ENCODE measurements at regions not wholly inside any gene's neighbourhood (a gene's known extent, or its start where the extent isn't known, plus 50 kb on each side); places are given as distances from the start of the nearest gene placed in this dataset.
"Not testable (repeated sequence)": the region's sequence is repeated elsewhere in the genome, so short reads cannot be mapped to it uniquely, and the experiment has no call there.

DNA sequence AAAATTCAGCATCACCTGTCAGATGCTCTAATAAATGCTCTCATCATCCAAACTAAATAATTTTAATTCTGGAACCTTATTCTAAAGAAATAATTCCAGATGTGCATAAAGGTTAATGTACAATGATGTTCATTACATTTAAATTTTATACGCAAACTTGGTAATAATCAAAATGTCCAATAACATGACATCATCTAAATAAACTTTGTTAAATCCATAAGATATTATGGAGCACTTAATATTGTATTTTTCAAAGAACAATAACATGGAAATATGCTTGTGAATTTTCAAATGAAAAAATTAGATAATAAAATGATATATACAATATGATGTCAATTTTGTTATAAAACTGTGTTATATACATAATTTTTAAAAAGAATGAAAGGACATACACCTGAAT is 92.1 kb upstream of the ZCCHC13 start:
- no peaks in the 10 kb centered on the region for H3K9me3 ChIP-seq
- no peaks in the 10 kb centered on the region for H3K36me3 ChIP-seq
- TF ChIP-seq POLR2AphosphoS5 (IDR thresholded peaks at IDR 0.05) (no peak), POLR2A (IDR thresholded peaks at IDR 0.05) (no peak)
- TF ChIP-seq, protein P1, sequence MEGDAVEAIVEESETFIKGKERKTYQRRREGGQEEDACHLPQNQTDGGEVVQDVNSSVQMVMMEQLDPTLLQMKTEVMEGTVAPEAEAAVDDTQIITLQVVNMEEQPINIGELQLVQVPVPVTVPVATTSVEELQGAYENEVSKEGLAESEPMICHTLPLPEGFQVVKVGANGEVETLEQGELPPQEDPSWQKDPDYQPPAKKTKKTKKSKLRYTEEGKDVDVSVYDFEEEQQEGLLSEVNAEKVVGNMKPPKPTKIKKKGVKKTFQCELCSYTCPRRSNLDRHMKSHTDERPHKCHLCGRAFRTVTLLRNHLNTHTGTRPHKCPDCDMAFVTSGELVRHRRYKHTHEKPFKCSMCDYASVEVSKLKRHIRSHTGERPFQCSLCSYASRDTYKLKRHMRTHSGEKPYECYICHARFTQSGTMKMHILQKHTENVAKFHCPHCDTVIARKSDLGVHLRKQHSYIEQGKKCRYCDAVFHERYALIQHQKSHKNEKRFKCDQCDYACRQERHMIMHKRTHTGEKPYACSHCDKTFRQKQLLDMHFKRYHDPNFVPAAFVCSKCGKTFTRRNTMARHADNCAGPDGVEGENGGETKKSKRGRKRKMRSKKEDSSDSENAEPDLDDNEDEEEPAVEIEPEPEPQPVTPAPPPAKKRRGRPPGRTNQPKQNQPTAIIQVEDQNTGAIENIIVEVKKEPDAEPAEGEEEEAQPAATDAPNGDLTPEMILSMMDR (IDR thresholded peaks at IDR 0.05), result no peak
- H3K4me1 ChIP-seq (replicated peaks), result no peaks in the 10 kb centered on the region
- whole genome bisulfite sequencing, result 100% methylated on average over 1 of the region's 1 CpG
- H3K4me3 ChIP-seq, result no peak overlapping the region
- no peak overlapping the region for H3K27ac ChIP-seq
- H3K27me3 ChIP-seq (replicated peaks; ENCODE audit: insufficient read depth), result no peaks in the 10 kb centered on the region
- intact Hi-C loops (cut with DNase I), result no loop called here
- no peak for DNase-seq (ENCODE audit: low spot score)

DNA sequence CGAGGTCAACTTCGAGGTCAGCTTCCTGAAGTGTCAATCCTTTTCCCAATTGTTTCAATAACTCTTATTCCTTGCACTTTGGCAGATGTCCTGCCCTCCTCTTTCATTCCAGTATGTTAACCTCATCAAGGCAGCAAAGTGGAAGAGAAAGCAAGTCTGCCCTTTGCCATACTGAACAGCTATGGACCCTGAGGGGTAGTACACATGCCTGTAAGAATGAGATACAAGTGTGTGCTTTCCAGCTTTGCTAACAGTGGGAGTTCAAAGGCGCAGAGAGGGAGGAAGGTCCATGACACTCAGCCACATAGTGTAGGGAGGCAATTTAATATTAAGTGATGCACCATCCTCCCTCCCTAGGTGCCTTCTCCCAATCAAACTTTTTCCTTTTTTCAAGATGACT is 96.4 kb upstream of the ZCCHC13 start:
- Histone ChIP-seq H3K36me3 (no peaks in the 10 kb centered on the region), H3K9me3 (no peaks in the 10 kb centered on the region), H3K27ac (no peak overlapping the region), H3K4me1 (replicated peaks) (no peaks in the 10 kb centered on the region), H3K4me3 (no peak overlapping the region), H3K27me3 (replicated peaks; ENCODE audit: insufficient read depth) (no peaks in the 10 kb centered on the region)
- TF ChIP-seq POLR2A (IDR thresholded peaks at IDR 0.05) (no peak), POLR2AphosphoS5 (IDR thresholded peaks at IDR 0.05) (no peak)
- intact Hi-C loops (cut with DNase I), result no loop called here
- DNase-seq (ENCODE audit: low spot score), result no peak
- WGBS, result 94% methylated on average over 3 of the region's 3 CpGs

DNA sequence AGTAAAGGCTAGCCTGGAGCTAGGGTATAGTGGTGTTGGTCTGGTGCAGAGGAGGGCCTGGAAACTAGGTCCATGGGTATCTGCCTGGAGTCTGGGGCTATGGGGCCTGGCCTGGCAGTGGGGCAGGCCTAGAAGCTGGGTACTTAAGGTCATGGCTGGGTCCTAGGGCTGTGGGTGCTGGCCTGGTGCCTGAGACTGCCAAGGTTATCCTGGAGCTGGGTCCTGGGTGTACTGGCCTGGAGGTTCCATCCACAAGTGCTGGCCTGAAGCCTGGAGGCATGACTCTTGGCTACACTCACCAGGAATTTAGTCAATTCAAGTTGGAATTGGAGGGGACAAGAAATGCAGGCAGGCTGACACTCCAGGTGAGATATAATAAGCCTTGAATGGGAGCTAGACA is 108.4 kb upstream of the ZCCHC13 start:
- H3K36me3 ChIP-seq, result no peaks in the 10 kb centered on the region
- H3K9me3 ChIP-seq, result no peaks in the 10 kb centered on the region
- intact Hi-C loops (cut with DNase I), result no loop called here
- TF ChIP-seq, protein P1 (IDR thresholded peaks at IDR 0.05), result no peak
- no peak for TF ChIP-seq POLR2A (IDR thresholded peaks at IDR 0.05)
- no peak for TF ChIP-seq POLR2AphosphoS5 (IDR thresholded peaks at IDR 0.05)
- no peaks in the 10 kb centered on the region for H3K27me3 ChIP-seq (replicated peaks; ENCODE audit: insufficient read depth)
- no peaks in the 10 kb centered on the region for H3K4me1 ChIP-seq (replicated peaks)
- DNase-seq (ENCODE audit: low spot score), result no peak
- H3K4me3 ChIP-seq, result no peak overlapping the region
- no peak overlapping the region for H3K27ac ChIP-seq

DNA sequence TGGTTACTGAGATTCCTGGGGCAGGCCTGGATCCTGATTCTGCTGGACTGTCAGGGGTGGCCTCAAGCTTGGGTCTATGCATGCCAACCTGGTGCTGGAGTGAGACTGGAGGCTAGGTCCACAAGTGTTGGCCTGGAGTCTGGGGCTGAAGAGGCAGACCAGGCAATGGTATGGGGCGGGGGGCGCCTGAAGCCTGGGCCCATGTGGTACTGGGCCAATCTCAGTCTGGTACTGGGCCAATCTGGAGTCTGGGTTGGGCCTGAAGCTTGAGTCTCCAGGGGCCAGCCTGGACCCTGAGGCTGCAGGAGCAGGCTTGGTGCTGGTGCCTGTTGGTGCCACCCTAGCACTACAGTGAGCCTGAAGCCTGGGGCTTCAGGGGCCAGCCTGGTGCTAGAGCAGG is 108.9 kb upstream of the ZCCHC13 start:
- H3K36me3 ChIP-seq, result no peaks in the 10 kb centered on the region
- H3K4me1 ChIP-seq (replicated peaks), result no peaks in the 10 kb centered on the region
- H3K27me3 ChIP-seq (replicated peaks; ENCODE audit: insufficient read depth), result no peaks in the 10 kb centered on the region
- intact Hi-C loops (cut with DNase I), result no loop called here
- no peak overlapping the region for H3K4me3 ChIP-seq
- 100% methylated on average over 2 of the region's 2 CpGs for WGBS
- no peak for TF ChIP-seq POLR2A (IDR thresholded peaks at IDR 0.05)
- TF ChIP-seq POLR2AphosphoS5 (IDR thresholded peaks at IDR 0.05), result no peak
- TF ChIP-seq, protein P1 (IDR thresholded peaks at IDR 0.05), result no peak
- DNase-seq (ENCODE audit: low spot score), result no peak
- H3K9me3 ChIP-seq, result no peaks in the 10 kb centered on the region
- no peak overlapping the region for H3K27ac ChIP-seq

DNA sequence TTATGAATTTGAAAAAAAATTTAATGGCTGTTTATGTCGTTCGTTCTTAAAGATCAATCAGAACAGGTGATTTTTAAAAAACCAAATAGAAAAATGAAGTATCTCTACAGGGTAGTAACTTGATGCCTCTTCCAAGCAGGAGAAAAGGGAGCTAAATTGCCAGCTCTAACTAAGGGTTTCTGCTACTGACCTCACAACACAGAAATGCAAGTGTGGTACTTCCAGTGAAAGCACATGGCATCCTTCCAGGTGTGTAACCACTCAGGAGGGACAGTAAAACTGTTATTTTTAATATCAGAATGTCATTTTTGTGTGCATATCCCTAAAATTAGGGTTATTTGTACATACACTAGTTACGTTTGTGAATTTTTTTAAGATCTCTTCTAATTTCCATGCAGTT is 116.8 kb upstream of the ZCCHC13 start:
- 75% methylated on average over 3 of the region's 3 CpGs for WGBS
- intact Hi-C loops (cut with DNase I), result no loop called here
- no peaks in the 10 kb centered on the region for H3K4me1 ChIP-seq (replicated peaks)
- DNase-seq (ENCODE audit: low spot score), result no peak
- no peaks in the 10 kb centered on the region for H3K27me3 ChIP-seq (replicated peaks; ENCODE audit: insufficient read depth)
- no peak overlapping the region for H3K4me3 ChIP-seq
- H3K9me3 ChIP-seq, result no peaks in the 10 kb centered on the region
- H3K36me3 ChIP-seq, result no peaks in the 10 kb centered on the region
- TF ChIP-seq, protein P1 (IDR thresholded peaks at IDR 0.05), result no peak
- no peak for TF ChIP-seq POLR2A (IDR thresholded peaks at IDR 0.05)
- no peak for TF ChIP-seq POLR2AphosphoS5 (IDR thresholded peaks at IDR 0.05)
- H3K27ac ChIP-seq, result no peak overlapping the region

DNA sequence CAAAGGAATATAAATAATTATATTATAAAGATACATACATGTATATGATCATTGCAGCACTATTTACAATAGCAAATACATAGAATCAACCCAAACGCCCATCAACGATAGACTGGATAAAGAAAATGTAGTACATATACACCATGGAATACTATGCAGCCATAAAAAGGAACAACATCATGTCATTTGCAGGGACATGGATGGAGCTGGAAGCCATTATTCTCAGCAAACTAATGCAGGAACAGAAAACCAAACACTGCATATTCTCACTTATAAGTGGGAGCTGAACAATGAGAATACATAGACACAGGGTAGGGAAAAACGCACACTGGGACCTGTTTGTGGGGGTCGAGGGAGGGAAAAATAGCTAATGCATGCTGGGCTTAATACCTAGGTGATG is 120.9 kb upstream of the ZCCHC13 start:
- WGBS, result 98% methylated on average over 4 of the region's 4 CpGs
- H3K27me3 ChIP-seq (replicated peaks; ENCODE audit: insufficient read depth); H3K4me3 ChIP-seq; H3K36me3 ChIP-seq; intact Hi-C loops (cut with DNase I); H3K4me1 ChIP-seq (replicated peaks); DNase-seq (ENCODE audit: low spot score); H3K27ac ChIP-seq; H3K9me3 ChIP-seq: not testable (repeated sequence)

DNA sequence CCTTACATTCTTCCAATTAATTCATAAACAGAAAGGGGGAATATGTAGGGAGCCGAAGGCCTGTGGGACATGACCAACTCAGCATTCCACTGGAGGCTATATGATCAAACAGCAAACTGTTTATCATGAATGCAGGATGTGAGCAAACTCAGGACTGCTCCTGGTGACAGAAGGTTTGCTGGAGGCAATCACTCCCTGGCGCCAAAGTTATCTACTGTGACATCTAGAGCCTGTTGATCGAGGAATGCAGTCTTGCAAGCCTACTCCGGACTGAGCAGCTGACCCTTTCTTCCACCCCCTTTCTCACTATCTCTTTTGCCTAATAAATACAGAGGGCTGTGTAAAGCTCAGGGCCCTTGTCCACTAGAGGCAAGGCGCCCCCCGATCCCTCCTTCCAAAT is 122.0 kb upstream of the ZCCHC13 start:
- H3K27ac ChIP-seq; intact Hi-C loops (cut with DNase I); H3K27me3 ChIP-seq (replicated peaks; ENCODE audit: insufficient read depth); H3K9me3 ChIP-seq; DNase-seq (ENCODE audit: low spot score); H3K4me1 ChIP-seq (replicated peaks); H3K4me3 ChIP-seq; H3K36me3 ChIP-seq: not testable (repeated sequence)
- WGBS, result 64% methylated on average over 5 of the region's 6 CpGs
